ENCODE measurements at regions not wholly inside any gene's neighbourhood (a gene's known extent, or its start where the extent isn't known, plus 50 kb on each side); places are given as distances from the start of the nearest gene placed in this dataset.

GRCh38 chr1:84090447-84091245, 53.4 kb upstream of the PRKACB start:
- peaks cover 0 to 6% of the 10 kb centered on the region in 2 experiments for H3K36me3 ChIP-seq (ENCODE audit: control insufficient read depth in 1 of 2, insufficient read depth in 2 of 2, low read length in 2 of 2)
- no peaks in the 10 kb centered on the region for H3K27me3 ChIP-seq (ENCODE audit: insufficient read depth, low read length)
- H4K12ac ChIP-seq (ENCODE audit: low read depth, low read length): no peak overlapping the region
- no peak overlapping the region for H3K9ac ChIP-seq (ENCODE audit: low read length)
- H2AK5ac ChIP-seq (ENCODE audit: low read length): no peak overlapping the region
- no peak overlapping the region for H3K4ac ChIP-seq (ENCODE audit: low read depth, low read length)
- no peak overlapping the region for H2AFZ ChIP-seq (ENCODE audit: insufficient read depth, low read length, poor library complexity)
- H2BK120ac ChIP-seq (ENCODE audit: insufficient read depth, low read length, poor library complexity): no peak overlapping the region
- DNase-seq: no peak
- H3K79me2 ChIP-seq (ENCODE audit: control insufficient read depth, insufficient read depth, low read length, poor library complexity): no peaks in the 10 kb centered on the region
- no peak overlapping the region for H3K14ac ChIP-seq (ENCODE audit: low read length)
- no peak overlapping the region for H3K27ac ChIP-seq (ENCODE audit: low read depth, low read length)
- no peak overlapping the region for H2BK5ac ChIP-seq (ENCODE audit: low read depth, low read length, poor library complexity)
- no peak overlapping the region for H3K4me3 ChIP-seq (ENCODE audit: low read depth, low read length)
- H2BK12ac ChIP-seq (ENCODE audit: low read length): no peak overlapping the region
- H3K79me1 ChIP-seq (ENCODE audit: low read length): no peaks in the 10 kb centered on the region
- H4K8ac ChIP-seq (ENCODE audit: low read depth, low read length): no peak overlapping the region
- H3K23ac ChIP-seq (ENCODE audit: low read length): no peak overlapping the region
- H3K4me2 ChIP-seq (ENCODE audit: low read length): no peak overlapping the region
- H4K91ac ChIP-seq (ENCODE audit: low read depth, low read length): no peak overlapping the region
- H3K9me3 ChIP-seq (ENCODE audit: insufficient read depth, low read depth, low read length): no peaks in the 10 kb centered on the region
- WGBS (ENCODE audit: extremely low coverage, insufficient coverage, insufficient read length): no CpG with 5 or more reads among the region's 3 CpGs
- H3K4me1 ChIP-seq (ENCODE audit: control insufficient read depth in 1 of 2, insufficient read depth in 2 of 2, low read length in 2 of 2): no peaks in the 10 kb centered on the region
- H3K18ac ChIP-seq (ENCODE audit: low read length): no peak overlapping the region

- Histone ChIP-seq H4K8ac (ENCODE audit: low read depth, low read length) (no peak overlapping the region), H3K27me3 (ENCODE audit: insufficient read depth, low read length) (no peaks in the 10 kb centered on the region)
Measured at GRCh38 chr1:84089867-84090266, 54.2 kb upstream of the PRKACB start.

GRCh38 chr1:84089465-84089864, 54.6 kb upstream of the PRKACB start:
- Histone ChIP-seq H3K79me1 (ENCODE audit: low read length) (no peaks in the 10 kb centered on the region), H3K18ac (ENCODE audit: low read length) (no peak overlapping the region), H3K36me3 (ENCODE audit: control insufficient read depth in 1 of 2, insufficient read depth in 2 of 2, low read length in 2 of 2) (peaks cover 0 to 7% of the 10 kb centered on the region in 2 experiments), H2BK12ac (ENCODE audit: low read length) (no peak overlapping the region), H3K14ac (ENCODE audit: low read length) (no peak overlapping the region), H4K12ac (ENCODE audit: low read depth, low read length) (no peak overlapping the region), H2BK5ac (ENCODE audit: low read depth, low read length, poor library complexity) (no peak overlapping the region), H4K8ac (ENCODE audit: low read depth, low read length) (no peak overlapping the region), H3K27me3 (ENCODE audit: insufficient read depth, low read length) (no peaks in the 10 kb centered on the region), H2BK120ac (ENCODE audit: insufficient read depth, low read length, poor library complexity) (no peak overlapping the region), H4K91ac (ENCODE audit: low read depth, low read length) (no peak overlapping the region), H2AFZ (ENCODE audit: insufficient read depth, low read length, poor library complexity) (no peak overlapping the region), H3K27ac (ENCODE audit: low read depth, low read length) (no peak overlapping the region), H3K4me3 (ENCODE audit: low read depth, low read length) (no peak overlapping the region), H3K4me1 (ENCODE audit: control insufficient read depth in 1 of 2, insufficient read depth in 2 of 2, low read length in 2 of 2) (no peaks in the 10 kb centered on the region), H3K23ac (ENCODE audit: low read length) (no peak overlapping the region), H2AK5ac (ENCODE audit: low read length) (no peak overlapping the region), H3K4ac (ENCODE audit: low read depth, low read length) (no peak overlapping the region), H3K9ac (ENCODE audit: low read length) (no peak overlapping the region), H3K79me2 (ENCODE audit: control insufficient read depth, insufficient read depth, low read length, poor library complexity) (no peaks in the 10 kb centered on the region), H3K9me3 (ENCODE audit: insufficient read depth, low read depth, low read length) (no peaks in the 10 kb centered on the region), H3K4me2 (ENCODE audit: low read length) (no peak overlapping the region)
- no peak for DNase-seq

More at GRCh38 chr1:84089867-84090266, 54.2 kb upstream of the PRKACB start:
- H3K18ac ChIP-seq (ENCODE audit: low read length): no peak overlapping the region
- H2BK5ac ChIP-seq (ENCODE audit: low read depth, low read length, poor library complexity): no peak overlapping the region
- no peak overlapping the region for H2BK12ac ChIP-seq (ENCODE audit: low read length)
- no peak overlapping the region for H3K4me3 ChIP-seq (ENCODE audit: low read depth, low read length)
- H3K9ac ChIP-seq (ENCODE audit: low read length): no peak overlapping the region
- H2BK120ac ChIP-seq (ENCODE audit: insufficient read depth, low read length, poor library complexity): no peak overlapping the region
- no peak overlapping the region for H2AK5ac ChIP-seq (ENCODE audit: low read length)
- H3K4me2 ChIP-seq (ENCODE audit: low read length): no peak overlapping the region
- no peak overlapping the region for H3K14ac ChIP-seq (ENCODE audit: low read length)
- H3K4me1 ChIP-seq (ENCODE audit: control insufficient read depth in 1 of 2, insufficient read depth in 2 of 2, low read length in 2 of 2): no peaks in the 10 kb centered on the region
- no peak for DNase-seq
- no peak overlapping the region for H3K4ac ChIP-seq (ENCODE audit: low read depth, low read length)
- no peak overlapping the region for H3K23ac ChIP-seq (ENCODE audit: low read length)
- no peak overlapping the region for H4K91ac ChIP-seq (ENCODE audit: low read depth, low read length)
- H3K36me3 ChIP-seq (ENCODE audit: control insufficient read depth in 1 of 2, insufficient read depth in 2 of 2, low read length in 2 of 2): peaks cover 0 to 7% of the 10 kb centered on the region in 2 experiments
- no peaks in the 10 kb centered on the region for H3K9me3 ChIP-seq (ENCODE audit: insufficient read depth, low read depth, low read length)
- no peaks in the 10 kb centered on the region for H3K79me2 ChIP-seq (ENCODE audit: control insufficient read depth, insufficient read depth, low read length, poor library complexity)
- no peak overlapping the region for H3K27ac ChIP-seq (ENCODE audit: low read depth, low read length)
- H3K79me1 ChIP-seq (ENCODE audit: low read length): no peaks in the 10 kb centered on the region
- no peak overlapping the region for H4K12ac ChIP-seq (ENCODE audit: low read depth, low read length)
- no peak overlapping the region for H2AFZ ChIP-seq (ENCODE audit: insufficient read depth, low read length, poor library complexity)

- H2AK5ac ChIP-seq (ENCODE audit: low read length): no peak overlapping the region
- H3K27me3 ChIP-seq (ENCODE audit: insufficient read depth, low read length): no peaks in the 10 kb centered on the region
- no peak overlapping the region for H3K4me3 ChIP-seq (ENCODE audit: low read depth, low read length)
- H2BK12ac ChIP-seq (ENCODE audit: low read length): no peak overlapping the region
- no peak overlapping the region for H2BK5ac ChIP-seq (ENCODE audit: low read depth, low read length, poor library complexity)
- H3K27ac ChIP-seq (ENCODE audit: low read depth, low read length): no peak overlapping the region
- H3K79me2 ChIP-seq (ENCODE audit: control insufficient read depth, insufficient read depth, low read length, poor library complexity): no peaks in the 10 kb centered on the region
- H3K79me1 ChIP-seq (ENCODE audit: low read length): no peaks in the 10 kb centered on the region
- no peak overlapping the region for H4K8ac ChIP-seq (ENCODE audit: low read depth, low read length)
- H3K36me3 ChIP-seq (ENCODE audit: control insufficient read depth in 1 of 2, insufficient read depth in 2 of 2, low read length in 2 of 2): peaks cover 0 to 7% of the 10 kb centered on the region in 2 experiments
- no peaks in the 10 kb centered on the region for H3K4me1 ChIP-seq (ENCODE audit: control insufficient read depth in 1 of 2, insufficient read depth in 2 of 2, low read length in 2 of 2)
- no peak overlapping the region for H2BK120ac ChIP-seq (ENCODE audit: insufficient read depth, low read length, poor library complexity)
- WGBS (ENCODE audit: extremely low coverage, insufficient coverage, insufficient read length): no CpG with 5 or more reads among the region's 3 CpGs
- H3K18ac ChIP-seq (ENCODE audit: low read length): no peak overlapping the region
- no peak overlapping the region for H3K14ac ChIP-seq (ENCODE audit: low read length)
- H3K4ac ChIP-seq (ENCODE audit: low read depth, low read length): no peak overlapping the region
- H3K9ac ChIP-seq (ENCODE audit: low read length): no peak overlapping the region
- no peaks in the 10 kb centered on the region for H3K9me3 ChIP-seq (ENCODE audit: insufficient read depth, low read depth, low read length)
- DNase-seq: no peak
- no peak overlapping the region for H3K4me2 ChIP-seq (ENCODE audit: low read length)
- H4K91ac ChIP-seq (ENCODE audit: low read depth, low read length): no peak overlapping the region
- no peak overlapping the region for H3K23ac ChIP-seq (ENCODE audit: low read length)
- no peak overlapping the region for H2AFZ ChIP-seq (ENCODE audit: insufficient read depth, low read length, poor library complexity)
- no peak overlapping the region for H4K12ac ChIP-seq (ENCODE audit: low read depth, low read length)
Measured at GRCh38 chr1:84086616-84087015, 57.5 kb upstream of the PRKACB start.
